HS-5 (cell line): ENCODE measurements at regions not wholly inside any gene's neighbourhood (a gene's known extent, or its start where the extent isn't known, plus 50 kb on each side); places are given as distances from the start of the nearest gene placed in this dataset.

Source experiments
- DNase-seq: peaks from one replicate; pipeline ENCODE4 v3.0.0-alpha.2; 2012; ENCODE audit warnings: low read depth

DNA sequence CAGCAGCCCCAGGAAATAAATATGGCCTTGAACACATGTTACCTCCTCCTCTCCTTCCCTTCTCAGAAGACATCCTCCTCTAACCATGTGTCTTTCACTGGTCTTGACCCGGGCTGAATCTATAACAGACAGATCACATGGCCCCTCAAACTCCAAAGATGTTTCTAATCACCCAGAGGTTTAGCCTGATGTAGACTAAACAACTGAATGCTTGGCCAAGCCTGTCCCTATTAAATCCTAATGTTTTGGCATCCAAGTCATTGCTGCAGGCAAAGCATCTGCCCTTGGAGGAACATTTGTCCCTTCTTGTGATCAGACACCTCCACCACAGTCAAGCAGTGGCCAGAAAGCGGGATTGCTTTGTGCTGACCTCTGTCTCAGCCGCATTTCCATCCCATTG is 65.5 kb downstream of the ANKRD60 start:
- DNase-seq: no peak

GRCh38 chr20:58161192-58161591 is 67.3 kb downstream of the ANKRD60 start:
- DNase-seq: no peak

- peak; percentile 63 for DNase-seq
These were observed 67.9 kb downstream of the ANKRD60 start for GRCh38 chr20:58160451-58161061.

GRCh38 chr20:58155148-58155925 is 73.1 kb downstream of the ANKRD60 start:
- DNase-seq: no peak

DNA sequence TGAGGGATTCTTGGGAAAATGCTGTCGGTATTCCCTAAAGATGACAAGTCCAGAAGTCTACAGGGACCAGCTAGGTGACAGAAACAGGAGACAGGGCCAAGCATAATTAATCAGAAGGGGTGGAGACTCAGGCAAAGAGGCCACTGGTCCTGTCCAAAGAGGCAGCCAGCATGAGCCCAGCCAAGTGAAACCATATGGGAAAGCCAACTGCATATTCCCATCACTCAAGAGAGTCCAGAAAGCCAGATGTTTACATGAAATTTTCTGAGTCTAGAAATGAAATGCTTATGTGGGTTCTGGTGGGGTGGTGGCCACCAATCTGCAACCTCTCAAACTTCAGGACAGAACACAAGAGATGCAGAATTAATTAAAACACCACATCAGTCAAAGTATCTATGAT is 74.3 kb downstream of the ANKRD60 start:
- DNase-seq: no peak

GRCh38 chr20:58153121-58153520 is 75.3 kb downstream of the ANKRD60 start:
- no peak for DNase-seq

DNA sequence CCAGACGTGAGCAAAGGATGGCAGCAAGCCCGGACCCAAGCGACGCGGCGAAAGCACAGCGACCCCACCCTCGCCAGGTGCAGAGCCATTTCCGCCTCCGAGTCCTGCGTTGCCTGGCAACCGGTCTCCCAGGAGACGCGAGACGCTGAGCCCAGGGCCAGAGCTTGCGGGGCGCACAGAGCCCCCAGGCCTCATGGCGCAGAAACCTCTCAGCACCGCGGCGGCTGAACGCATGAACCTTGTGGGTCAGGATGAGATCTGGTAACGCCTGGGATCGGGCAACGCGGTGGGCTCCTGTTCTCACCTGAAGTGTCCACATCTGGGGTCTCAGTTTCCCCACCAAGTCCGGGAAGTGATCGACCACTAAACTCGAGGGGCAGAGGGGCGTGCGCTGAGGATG is 77.7 kb downstream of the ANKRD60 start:
- no peak for DNase-seq

DNA sequence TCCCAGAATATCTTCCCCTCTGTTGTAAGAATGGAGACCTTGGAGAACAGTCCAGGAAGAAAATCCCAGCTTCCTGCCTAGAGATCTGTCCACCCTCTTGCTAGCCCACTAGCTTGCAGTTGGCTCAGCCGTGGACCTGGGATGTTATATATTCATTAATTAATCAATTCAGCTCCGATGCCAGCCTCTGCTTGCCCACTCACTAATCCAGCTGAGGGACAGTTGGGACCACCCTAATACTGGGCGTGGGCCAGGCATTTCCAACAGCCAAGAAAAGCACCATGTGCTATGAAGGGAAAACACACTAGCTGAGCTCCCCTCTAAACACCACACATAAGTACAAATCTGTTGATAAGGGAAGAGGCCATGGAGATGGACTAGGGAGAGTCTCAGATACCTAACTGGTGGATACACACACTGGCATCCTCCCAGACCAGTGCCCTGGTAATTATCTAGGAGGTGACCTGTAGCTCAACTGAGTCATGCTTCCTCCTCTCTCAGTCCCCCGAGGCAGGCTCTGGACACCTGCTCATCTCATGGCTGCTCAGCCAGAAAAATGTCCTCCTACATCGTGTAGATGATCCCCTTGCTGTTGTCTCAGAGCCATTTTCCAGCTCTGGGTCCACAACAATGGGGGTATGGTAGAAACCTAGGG is 78.9 kb downstream of the ANKRD60 start:
- peak; percentile 25 for DNase-seq

DNA sequence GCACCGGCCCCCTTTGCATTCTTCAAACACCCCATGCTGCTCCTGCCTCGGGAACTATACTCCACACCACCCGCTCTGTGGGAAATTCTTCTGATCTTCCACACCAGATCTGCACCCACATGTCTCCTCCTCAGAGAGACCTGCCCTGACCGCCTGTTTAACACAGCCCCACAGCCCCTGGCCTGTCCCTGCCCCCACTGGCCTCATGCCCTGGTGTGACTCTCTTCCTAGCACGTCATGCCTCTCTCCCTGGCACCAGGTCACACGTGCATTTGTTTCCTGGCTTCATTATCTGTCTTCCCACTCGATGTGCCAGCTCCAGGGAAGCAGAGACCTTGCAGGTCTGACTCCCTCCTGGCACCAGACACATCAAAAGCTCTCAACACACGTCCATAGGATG is 79.6 kb downstream of the ANKRD60 start:
- DNase-seq: no peak

- no peak for DNase-seq
These were observed 80.7 kb downstream of the ANKRD60 start for GRCh38 chr20:58147628-58148370.

DNA sequence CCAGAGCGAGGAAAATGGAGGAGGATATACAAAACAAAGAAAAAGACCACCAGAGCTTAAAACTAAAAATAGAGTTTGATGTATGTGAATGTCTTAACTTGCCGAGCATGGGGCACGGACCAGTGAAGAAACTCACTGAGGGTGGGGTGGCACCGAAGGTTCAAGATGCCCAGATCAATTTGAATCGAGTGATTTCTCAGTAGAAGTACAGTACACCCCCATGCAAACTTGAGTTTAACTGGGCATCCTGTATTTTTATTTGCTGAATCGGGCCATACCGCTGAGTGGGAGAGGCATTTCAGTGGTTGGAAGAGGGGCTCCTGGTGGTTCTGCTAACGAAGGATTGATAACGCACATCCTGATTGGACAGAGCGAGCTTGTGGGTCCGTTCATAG is 81.7 kb downstream of the ANKRD60 start:
- DNase-seq: no peak

- DNase-seq: no peak
These were observed 82.2 kb downstream of the ANKRD60 start for GRCh38 chr20:58146081-58146745.

- no peak for DNase-seq
These were observed 82.9 kb downstream of the ANKRD60 start for GRCh38 chr20:58145506-58146080.

DNA sequence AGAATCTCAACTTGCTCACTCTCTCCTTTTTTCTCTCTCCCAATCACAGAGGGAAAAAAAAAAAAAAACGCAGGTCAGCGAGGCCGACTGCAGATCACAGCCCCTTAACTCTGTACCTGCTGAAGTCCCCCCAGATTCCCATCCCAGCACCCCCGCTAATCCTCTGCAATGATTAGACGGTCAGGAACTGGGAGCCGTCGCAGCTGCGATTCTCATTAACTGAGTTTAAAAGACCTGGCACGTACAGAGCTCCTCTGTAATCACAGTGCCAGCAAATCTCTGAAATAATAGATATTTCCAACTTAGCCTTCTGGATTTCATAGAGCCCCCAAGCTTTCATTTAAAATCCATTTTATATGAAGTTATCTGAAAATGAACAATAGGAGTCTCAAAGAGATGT is 84.4 kb downstream of the ANKRD60 start:
- DNase-seq: no peak

DNA sequence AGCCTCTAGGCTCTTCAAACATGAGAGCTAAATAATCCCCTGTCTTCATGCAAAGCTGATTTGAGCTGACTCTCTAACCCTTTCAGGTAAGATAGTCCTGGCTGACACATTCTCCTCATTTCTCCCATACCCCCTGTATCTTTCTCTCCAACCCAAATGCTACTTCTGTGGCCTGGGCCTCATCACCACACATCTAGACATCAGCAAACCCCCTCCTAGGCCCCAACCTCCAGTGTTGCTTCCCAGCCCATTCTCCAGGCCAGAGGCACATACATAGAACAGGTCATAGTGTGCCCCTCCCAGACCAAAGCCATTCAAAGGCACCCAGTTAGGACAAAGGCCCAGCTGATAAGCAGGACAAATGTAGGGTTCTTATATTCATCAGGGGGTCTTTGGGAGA is 84.9 kb downstream of the ANKRD60 start:
- DNase-seq: no peak

GRCh38 chr20:58142843-58143185 is 85.6 kb downstream of the ANKRD60 start:
- DNase-seq: no peak

- DNase-seq: no peak
These were observed 86.2 kb downstream of the ANKRD60 start for GRCh38 chr20:58141971-58142842.

DNA sequence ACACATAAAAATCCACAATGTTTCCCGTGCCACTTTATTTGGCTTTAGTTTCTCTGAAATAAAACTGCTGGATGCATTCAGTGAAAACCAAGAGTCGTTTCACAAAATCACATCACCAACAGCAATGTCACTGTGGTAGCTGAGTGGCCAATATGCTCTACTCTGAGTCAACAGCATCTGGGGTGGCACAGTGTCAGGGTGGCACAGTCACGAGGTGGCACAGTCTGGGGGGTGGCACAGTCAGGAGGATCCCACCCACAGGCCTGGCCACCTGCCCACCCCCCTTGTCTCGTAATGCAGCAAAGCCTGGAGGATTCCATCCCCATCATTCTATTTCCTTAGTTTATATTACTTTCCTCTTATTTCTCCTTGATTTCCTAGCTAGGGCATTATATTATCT is 87.0 kb downstream of the ANKRD60 start:
- no peak for DNase-seq

DNA sequence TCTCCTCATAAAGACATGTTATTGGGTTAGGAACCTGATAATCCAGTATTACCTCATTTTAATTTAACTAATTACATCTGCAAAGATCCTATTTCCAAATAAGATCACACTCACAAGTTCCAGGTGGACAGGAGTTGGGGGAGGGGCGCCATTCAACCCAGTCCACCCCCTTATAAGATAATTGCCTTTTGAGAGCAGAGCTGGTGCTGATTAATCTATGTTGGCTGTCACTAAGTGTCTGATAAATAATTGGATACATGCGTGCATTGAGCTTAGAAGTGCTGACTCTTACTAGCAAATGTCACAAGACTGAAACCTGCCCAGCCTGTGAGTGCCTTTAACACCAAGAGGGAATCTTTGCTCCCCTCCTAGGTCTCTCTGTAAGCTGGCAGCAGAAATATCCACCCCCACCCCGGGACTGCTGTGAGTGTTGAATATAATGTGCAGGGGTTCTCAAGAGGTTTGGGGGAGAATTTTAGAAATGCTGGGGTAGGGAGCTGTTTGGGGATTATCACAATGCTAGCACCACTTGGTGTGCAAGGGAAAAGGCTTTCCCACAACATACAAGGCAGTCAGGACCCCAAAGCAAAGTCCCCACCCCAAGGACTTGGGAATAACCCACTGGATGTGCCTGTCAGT is 87.5 kb downstream of the ANKRD60 start:
- DNase-seq: no peak
